Activated naive CD8-positive, alpha-beta T cell (primary cell): ENCODE measurements at regions not wholly inside any gene's neighbourhood (a gene's known extent, or its start where the extent isn't known, plus 50 kb on each side); places are given as distances from the start of the nearest gene placed in this dataset.

Source experiments
- H3K27ac Mint-ChIP-seq: one replicate; pipeline ENCODE4 v1.8.0; 2021; ENCODE audit warnings: mixed read lengths
- H3K27me3 Mint-ChIP-seq: one replicate; pipeline ENCODE4 v1.8.0; 2021; ENCODE audit warnings: mixed read lengths
- H3K36me3 Mint-ChIP-seq: one replicate; pipeline ENCODE4 v1.8.0; 2021; ENCODE audit warnings: mixed read lengths
- H3K4me1 Mint-ChIP-seq: one replicate; pipeline ENCODE4 v1.8.0; 2021; ENCODE audit warnings: low read depth, mixed read lengths
- H3K4me3 Mint-ChIP-seq: one replicate; pipeline ENCODE4 v1.8.0; 2021; ENCODE audit warnings: mild to moderate bottlenecking, mixed read lengths
- H3K9me3 Mint-ChIP-seq: one replicate; pipeline ENCODE4 v1.8.0; 2021; ENCODE audit warnings: low read depth, mixed read lengths

DNA sequence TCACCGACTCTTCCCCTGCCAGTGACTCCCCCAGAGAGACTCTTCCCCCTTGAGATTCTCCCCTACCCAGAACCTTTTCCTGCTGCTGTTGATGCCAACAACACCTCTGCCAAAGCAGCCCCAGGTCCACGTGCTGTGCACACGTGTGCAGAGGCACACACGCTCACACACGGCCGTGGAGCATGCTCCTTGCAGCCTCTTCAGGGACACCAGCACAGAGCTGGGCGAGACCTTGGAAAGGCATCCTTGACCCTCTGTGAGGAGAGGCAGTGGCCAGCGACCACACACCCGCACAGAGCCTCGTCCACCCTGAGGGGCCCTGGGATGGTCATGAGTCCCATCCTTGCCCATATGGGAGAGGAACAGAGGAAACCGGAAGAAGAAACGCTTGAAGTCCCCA is 181.9 kb downstream of the RBFOX3 start:
- Mint-ChIP-seq H3K27me3 (no peaks in the 10 kb centered on the region), H3K9me3 (no peaks in the 10 kb centered on the region), H3K4me3 (no peak overlapping the region), H3K27ac (no peak overlapping the region), H3K36me3 (no peaks in the 10 kb centered on the region), H3K4me1 (no peaks in the 10 kb centered on the region)

DNA sequence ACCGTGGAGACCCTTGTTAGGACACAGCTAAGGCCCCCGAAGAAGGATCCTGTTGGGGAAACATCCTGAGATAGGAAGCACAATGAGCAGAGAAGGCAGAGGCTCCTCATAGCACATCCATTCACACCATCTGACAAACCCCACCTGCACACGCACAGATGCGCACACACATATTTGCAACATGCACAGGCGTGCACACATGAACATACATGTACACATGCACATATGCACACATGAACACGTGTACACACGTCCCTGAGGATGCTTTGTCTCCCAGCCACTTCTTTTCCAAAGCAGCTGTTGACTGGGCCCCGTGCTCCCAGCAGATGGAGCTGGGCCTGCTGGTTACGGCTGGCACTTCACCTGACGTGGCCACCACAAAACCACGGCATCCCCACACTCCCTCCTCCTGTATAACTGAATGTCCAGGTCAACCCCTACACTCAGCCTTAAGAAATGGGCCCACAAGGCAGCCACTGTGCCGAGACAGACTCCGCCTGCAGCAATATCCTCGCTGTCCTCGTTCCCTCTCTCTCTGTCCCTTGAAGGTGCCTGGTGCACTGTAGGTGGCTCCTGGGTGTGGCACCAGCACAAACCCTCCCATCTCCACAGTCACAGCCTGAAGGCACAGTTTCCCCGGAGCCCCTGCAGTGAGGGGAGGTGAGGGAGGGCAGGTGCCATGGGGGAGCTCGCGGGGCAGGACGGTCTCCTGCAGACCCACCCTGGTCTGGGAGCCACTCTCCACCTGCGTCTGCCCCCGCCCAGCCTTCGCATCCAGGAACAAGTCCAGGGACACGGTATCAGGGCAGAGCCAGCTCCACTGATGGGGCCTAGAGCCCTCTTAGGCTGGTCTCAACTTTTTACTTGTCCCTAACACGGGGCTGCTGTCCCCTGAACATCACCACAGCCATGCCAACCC is 183.0 kb downstream of the RBFOX3 start:
- Mint-ChIP-seq H3K9me3 (no peaks in the 10 kb centered on the region), H3K27me3 (no peaks in the 10 kb centered on the region), H3K36me3 (no peaks in the 10 kb centered on the region), H3K4me1 (no peaks in the 10 kb centered on the region), H3K4me3 (no peak overlapping the region), H3K27ac (no peak overlapping the region)

DNA sequence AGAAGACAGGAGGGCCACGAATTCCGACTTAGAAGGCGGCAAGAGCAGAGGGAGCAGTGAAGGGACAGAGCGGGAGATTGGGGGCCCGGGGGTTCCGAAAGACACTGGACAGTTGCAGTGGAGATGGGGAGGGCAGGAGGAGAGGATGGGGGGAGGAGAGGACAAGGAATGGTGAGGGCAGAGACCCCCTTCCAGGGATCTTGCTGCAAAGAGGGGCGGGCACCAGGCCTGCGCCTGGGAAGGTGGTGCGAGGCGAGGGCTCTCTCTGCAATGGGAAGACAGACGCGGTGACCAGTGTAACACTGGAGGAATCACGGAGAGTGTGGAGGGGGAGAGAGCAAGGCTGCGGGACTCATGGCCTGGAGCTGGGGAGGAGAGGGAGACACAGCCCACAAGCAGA is 185.2 kb downstream of the RBFOX3 start:
- Mint-ChIP-seq H3K27me3 (no peaks in the 10 kb centered on the region), H3K4me1 (no peaks in the 10 kb centered on the region), H3K9me3 (no peaks in the 10 kb centered on the region)

DNA sequence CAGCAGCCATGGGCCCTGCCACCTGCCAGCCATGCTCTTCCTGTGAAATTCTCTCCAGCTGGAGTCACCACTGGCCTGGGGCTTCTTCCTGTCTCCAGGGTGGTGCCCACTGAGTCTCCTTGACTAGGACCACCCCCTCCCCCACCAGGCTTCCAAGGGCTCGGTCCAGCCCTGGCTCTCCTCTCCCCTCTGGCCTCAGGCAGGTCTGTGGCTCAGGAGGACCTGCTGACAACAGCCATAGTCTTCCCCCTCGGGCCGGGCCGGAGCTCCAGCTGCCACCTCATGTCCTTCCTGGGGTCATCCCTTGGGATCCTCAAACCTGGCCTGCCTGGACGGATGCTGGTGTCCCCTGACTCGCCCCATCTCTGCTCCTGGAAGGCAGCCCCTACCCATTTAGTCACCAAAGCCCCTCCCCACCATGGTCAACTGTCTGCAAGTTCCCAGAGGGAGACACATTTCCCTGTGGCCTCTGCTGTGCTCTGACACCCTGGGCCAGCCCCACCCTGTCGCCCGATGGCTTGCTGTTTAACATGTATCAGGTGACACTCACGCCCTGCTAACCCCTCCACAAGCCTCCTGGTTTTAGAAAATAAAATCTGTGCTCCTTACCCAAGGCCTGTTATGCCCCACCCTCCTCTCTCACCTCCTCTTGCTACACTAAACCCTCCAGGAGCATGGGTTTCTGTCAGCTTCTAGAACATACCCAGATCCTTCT is 186.2 kb downstream of the RBFOX3 start:
- peak overlapping the region; percentile 6 for H3K27ac Mint-ChIP-seq
- H3K9me3 Mint-ChIP-seq, result no peaks in the 10 kb centered on the region

More for the DNA sequence above, 185.2 kb downstream of the RBFOX3 start:
- Mint-ChIP-seq H3K27ac (no peak overlapping the region), H3K4me3 (no peak overlapping the region), H3K36me3 (no peaks in the 10 kb centered on the region)

DNA sequence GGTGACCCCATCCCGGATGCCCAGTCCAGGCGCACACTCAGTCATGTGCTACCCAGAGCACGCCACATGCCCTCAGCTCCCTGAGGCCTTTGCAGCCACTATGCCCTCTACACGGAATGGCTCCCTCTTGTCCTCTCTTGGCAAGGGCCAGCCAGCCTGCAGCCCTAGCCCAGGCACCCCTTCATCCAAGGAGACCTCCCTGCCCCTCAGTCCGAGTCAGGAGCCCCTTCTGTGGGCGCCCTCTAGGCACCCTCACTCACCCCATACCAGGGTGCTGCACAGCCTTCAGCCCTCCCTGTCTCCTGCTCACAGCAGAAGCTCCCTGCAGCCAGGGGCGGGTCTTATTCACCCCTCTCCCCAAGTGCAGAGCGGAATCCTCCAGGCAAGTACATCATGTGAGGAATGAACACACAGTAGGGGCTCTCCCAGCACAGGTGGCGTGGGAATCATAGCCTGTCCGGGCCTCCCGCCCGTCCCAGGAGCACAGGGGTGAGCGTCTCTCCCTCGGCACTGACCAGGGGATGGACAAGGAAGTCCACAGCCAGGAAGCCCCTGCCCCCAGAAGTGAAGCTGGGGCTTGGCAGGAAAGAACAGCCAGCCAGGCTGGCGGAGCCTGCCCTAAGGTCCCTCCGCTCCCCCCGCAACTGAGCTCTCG is 186.9 kb downstream of the RBFOX3 start:
- Mint-ChIP-seq H3K27ac (no peak overlapping the region), H3K27me3 (no peaks in the 10 kb centered on the region), H3K4me1 (no peaks in the 10 kb centered on the region), H3K4me3 (no peak overlapping the region), H3K9me3 (no peaks in the 10 kb centered on the region), H3K36me3 (no peaks in the 10 kb centered on the region)

More for the DNA sequence above, 186.2 kb downstream of the RBFOX3 start:
- no peaks in the 10 kb centered on the region for H3K36me3 Mint-ChIP-seq
- no peak overlapping the region for H3K4me3 Mint-ChIP-seq
- no peaks in the 10 kb centered on the region for H3K4me1 Mint-ChIP-seq
- H3K27me3 Mint-ChIP-seq, result no peaks in the 10 kb centered on the region

DNA sequence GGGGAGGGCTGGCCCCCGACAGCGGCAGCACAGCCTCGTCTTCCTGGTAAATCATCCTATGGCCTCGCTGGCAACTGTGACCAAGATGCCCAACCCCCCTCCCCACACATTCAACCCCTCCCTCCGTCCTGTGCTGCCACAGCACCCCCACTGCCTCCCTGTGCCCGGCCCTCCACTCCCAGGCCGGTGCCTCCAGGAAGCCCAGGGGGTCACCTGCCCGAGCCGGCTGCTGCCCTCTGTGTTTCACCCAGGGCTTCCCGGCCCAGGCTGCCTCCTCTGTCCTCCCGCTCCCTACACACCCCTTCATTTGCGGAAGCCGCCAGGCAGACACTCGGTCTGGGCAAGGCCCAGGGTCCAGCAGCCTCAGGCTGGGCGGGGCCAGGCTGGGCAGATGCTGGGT is 188.6 kb downstream of the RBFOX3 start:
- H3K9me3 Mint-ChIP-seq, result no peaks in the 10 kb centered on the region
- no peaks in the 10 kb centered on the region for H3K4me1 Mint-ChIP-seq
- H3K36me3 Mint-ChIP-seq, result no peaks in the 10 kb centered on the region
- H3K27me3 Mint-ChIP-seq, result peaks cover 9% of the 10 kb centered on the region
- H3K4me3 Mint-ChIP-seq, result no peak overlapping the region
- no peak overlapping the region for H3K27ac Mint-ChIP-seq

DNA sequence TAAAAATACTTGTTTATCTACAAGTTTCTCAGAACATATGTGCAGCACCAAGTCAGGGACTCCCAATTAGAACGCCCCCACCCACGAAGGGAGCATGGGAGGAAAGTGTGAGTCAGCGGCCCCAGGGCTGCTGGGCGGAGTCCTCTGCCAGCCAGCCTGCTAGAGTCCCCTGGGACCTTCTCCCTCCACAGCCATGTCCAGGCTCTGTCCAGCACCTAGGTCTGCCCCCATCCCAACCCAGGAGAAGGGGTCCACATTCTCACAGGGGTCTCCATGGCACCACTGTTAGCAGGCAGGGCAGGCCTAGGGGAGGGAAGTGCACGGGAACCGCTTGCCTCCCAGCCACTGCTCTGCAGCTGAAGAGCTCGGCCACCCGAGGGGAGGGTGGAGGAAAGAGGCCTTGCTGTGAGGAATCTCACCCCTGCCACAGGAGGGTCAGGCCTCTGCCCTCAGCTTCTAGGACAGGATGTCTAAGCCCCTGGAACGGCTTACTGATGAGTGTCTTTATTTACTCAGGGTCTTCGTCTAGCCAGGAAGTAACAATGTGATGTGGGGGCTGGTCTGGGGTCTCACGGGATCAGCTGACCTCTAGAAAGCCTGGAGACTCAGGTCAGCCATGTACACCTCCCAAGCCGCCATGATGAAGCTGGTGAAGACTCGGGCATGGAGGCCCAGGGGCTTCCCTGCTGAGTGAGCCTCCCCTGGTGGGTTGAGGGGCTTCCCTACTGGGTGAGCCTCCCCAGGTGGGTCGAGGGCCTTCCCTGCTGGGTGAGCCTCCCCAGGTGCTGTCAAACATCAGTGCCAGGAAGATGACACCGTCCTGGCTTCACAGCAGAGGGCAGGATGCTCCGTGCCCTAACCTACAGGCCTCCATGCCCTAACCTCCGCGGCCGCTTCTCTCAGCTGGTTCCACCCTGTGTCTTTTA is 190.3 kb downstream of the RBFOX3 start:
- Mint-ChIP-seq H3K27ac (no peak overlapping the region), H3K9me3 (no peaks in the 10 kb centered on the region), H3K4me1 (no peaks in the 10 kb centered on the region), H3K4me3 (no peak overlapping the region), H3K27me3 (peaks cover 9% of the 10 kb centered on the region), H3K36me3 (no peaks in the 10 kb centered on the region)

DNA sequence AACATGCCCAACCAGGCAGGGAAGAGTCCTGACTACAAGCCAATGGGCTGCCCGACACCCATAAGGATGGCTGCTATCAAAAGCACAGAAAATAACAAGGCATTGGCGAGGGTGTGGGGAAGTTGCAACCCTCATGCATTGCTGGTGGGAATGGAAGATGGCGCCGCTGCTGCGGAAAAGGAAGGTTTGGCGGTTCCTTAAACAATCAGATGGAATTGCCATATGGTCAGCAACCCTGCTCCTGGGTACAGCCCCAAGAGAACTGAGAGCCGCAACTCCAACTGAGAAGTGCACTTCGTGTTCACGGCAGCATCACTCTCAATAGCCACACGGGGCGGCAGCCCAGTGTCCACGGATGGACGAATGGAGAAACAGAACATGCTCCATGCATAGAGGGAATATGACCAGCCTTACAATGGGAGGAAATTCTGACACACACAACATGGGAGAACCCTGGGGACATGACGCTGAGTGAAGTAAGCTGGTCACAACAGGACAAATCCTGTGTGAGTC is 193.3 kb downstream of the RBFOX3 start:
- Mint-ChIP-seq H3K36me3 (no peaks in the 10 kb centered on the region), H3K27ac (no peak overlapping the region), H3K9me3 (no peaks in the 10 kb centered on the region), H3K27me3 (peaks cover 9% of the 10 kb centered on the region), H3K4me1 (no peaks in the 10 kb centered on the region), H3K4me3 (no peak overlapping the region)

DNA sequence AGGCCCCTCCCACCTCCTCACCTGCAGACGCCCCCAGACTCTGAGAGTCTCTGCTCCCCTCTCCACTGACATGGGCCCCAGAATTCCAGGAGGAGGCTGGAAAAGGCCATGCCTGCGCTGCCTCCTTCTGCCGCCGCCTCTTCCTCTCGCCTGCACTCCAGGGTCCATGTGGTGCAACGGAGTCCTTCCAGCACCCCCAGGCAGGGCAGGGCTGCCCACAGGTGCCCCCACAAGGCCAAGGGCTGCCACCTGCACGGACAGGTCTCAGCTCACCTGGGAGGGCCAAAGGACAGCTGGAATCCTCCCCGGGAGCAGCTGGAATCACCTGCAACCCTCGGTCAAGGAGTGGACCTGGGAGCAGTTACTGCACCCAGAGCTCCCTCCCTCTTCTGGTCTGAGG is 194.9 kb downstream of the RBFOX3 start:
- H3K4me3 Mint-ChIP-seq, result no peak overlapping the region
- H3K36me3 Mint-ChIP-seq, result no peaks in the 10 kb centered on the region
- no peaks in the 10 kb centered on the region for H3K9me3 Mint-ChIP-seq
- H3K27ac Mint-ChIP-seq, result no peak overlapping the region
- no peaks in the 10 kb centered on the region for H3K4me1 Mint-ChIP-seq
- H3K27me3 Mint-ChIP-seq, result peaks cover 9% of the 10 kb centered on the region

DNA sequence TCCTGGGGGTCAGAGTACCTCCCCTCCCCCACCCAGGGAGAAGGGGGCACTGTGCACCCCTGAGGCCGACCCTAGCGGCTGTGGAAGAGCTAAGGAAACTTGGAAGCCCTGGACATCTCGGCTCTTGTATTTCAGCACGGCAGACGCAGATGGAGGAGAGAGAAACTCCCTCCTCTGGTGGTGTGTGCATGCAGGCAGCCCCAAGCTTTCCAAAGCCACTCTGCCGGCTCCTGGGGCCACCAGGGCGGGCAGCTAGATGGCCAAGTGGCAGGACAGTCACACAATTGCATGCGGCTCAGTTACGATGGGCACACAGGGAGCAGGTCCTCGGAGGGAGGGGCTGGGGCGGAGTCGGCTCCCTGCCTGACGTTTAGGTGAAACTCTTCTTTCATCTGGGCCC is 195.5 kb downstream of the RBFOX3 start:
- H3K27me3 Mint-ChIP-seq, result peaks cover 9% of the 10 kb centered on the region
- H3K27ac Mint-ChIP-seq, result no peak overlapping the region
- H3K36me3 Mint-ChIP-seq, result no peaks in the 10 kb centered on the region
- no peaks in the 10 kb centered on the region for H3K9me3 Mint-ChIP-seq
- no peaks in the 10 kb centered on the region for H3K4me1 Mint-ChIP-seq
- no peak overlapping the region for H3K4me3 Mint-ChIP-seq

DNA sequence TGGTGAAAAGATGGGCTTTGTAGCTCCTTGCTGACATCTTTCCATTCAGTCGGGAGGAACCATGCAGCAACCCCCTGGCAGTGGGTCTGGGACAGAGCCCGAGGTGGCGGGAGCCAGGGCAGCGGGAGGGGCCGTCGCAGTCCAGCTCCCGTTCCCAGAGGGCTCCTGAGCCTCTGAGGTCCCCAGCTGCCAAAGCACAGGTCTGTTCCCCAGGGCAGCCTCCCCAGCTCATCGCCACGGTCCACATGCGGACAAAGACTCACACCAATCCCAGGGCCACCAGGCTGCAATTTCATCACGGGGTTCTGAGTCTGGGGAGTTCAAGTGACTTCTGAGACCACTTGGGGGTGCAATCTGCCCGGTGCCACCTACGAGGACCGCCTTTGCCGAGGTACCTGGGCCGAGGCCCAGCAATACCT is 196.0 kb downstream of the RBFOX3 start:
- H3K27ac Mint-ChIP-seq, result no peak overlapping the region
- no peaks in the 10 kb centered on the region for H3K36me3 Mint-ChIP-seq
- no peaks in the 10 kb centered on the region for H3K4me1 Mint-ChIP-seq
- no peaks in the 10 kb centered on the region for H3K9me3 Mint-ChIP-seq
- H3K27me3 Mint-ChIP-seq, result peaks cover 9% of the 10 kb centered on the region
- H3K4me3 Mint-ChIP-seq, result no peak overlapping the region

DNA sequence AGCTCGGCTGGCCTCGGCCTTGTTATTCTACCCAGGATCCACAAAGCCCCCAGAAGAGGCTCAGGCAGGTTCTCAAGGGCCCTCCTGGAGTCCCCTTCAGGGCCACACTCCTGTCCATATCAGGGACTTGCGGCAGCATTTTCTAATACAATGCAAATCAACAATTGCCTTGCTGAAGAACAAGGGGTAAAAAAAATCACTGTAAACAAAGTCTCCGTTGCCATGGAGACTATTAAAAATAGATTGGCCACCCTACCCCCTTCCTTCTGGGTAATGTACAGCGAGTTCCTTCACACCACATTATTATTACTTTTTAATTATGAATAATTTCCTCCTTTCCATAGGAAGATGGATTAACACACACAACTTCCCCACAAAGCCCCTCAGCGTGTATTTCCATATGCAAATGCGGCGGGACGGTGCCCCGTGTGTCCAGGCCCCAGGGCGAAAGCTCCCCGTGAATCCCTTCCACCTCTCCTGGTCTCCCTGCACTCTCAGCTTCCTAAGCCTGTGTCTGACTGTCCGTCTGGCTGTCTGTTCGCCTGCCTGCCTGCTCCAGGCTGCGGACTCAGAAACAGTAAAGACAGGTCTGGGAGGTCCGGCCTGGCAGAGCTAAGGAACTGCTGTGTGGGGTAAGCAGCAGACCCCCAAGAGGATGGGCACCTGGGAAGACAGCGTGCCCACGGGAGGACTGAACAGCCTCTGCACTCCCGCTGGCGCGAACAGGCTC is 196.6 kb downstream of the RBFOX3 start:
- H3K27me3 Mint-ChIP-seq, result peaks cover 9% of the 10 kb centered on the region
- H3K4me1 Mint-ChIP-seq, result no peaks in the 10 kb centered on the region
- no peaks in the 10 kb centered on the region for H3K36me3 Mint-ChIP-seq
- H3K27ac Mint-ChIP-seq, result no peak overlapping the region
- no peak overlapping the region for H3K4me3 Mint-ChIP-seq
- no peaks in the 10 kb centered on the region for H3K9me3 Mint-ChIP-seq

DNA sequence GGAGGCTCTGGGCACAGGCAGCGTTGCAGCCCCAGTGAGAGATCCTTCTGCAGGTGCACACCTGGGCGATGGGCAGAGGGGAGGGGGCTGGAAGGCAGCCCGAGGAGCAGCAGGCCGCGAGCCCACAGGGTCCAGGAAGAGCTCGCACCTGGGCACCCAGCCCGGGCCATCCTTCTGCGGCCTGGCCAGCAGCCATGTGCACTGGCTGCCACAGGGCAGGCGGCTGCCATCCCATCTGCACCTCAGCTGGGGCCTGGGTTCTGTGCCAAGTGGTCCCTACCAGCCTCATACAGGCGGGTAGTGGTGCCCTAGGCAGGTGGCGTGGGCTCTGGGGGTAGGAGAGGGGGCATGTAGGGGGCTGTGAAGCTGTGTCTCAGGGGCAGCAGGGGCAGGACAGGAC is 197.2 kb downstream of the RBFOX3 start:
- H3K4me1 Mint-ChIP-seq, result no peaks in the 10 kb centered on the region
- H3K27ac Mint-ChIP-seq, result no peak overlapping the region
- peaks cover 9% of the 10 kb centered on the region for H3K27me3 Mint-ChIP-seq
- no peaks in the 10 kb centered on the region for H3K9me3 Mint-ChIP-seq
- H3K36me3 Mint-ChIP-seq, result no peaks in the 10 kb centered on the region
- no peak overlapping the region for H3K4me3 Mint-ChIP-seq
